MM.1S (cell line): ENCODE measurements at regions not wholly inside any gene's neighbourhood (a gene's known extent, or its start where the extent isn't known, plus 50 kb on each side); places are given as distances from the start of the nearest gene placed in this dataset.

Experiments
- EZH2 ChIP-seq: fragments of 300-600 bp; sonication (generic); optimal IDR thresholded peaks from 2 replicates; pipeline ENCODE3; 2017; ENCODE audit warnings: low read depth, mild to moderate bottlenecking, antibody characterized with exemption, low read length, mixed read lengths
- TF ChIP-seq, protein P1 (sequence below): fragments of 300-600 bp; sonication (generic); IDR thresholded peaks from 2 replicates; pipeline ENCODE4 v1.5.1; 2016; ENCODE audit warnings: antibody characterized with exemption, low read length, mixed read lengths

- TF ChIP-seq, protein P1, sequence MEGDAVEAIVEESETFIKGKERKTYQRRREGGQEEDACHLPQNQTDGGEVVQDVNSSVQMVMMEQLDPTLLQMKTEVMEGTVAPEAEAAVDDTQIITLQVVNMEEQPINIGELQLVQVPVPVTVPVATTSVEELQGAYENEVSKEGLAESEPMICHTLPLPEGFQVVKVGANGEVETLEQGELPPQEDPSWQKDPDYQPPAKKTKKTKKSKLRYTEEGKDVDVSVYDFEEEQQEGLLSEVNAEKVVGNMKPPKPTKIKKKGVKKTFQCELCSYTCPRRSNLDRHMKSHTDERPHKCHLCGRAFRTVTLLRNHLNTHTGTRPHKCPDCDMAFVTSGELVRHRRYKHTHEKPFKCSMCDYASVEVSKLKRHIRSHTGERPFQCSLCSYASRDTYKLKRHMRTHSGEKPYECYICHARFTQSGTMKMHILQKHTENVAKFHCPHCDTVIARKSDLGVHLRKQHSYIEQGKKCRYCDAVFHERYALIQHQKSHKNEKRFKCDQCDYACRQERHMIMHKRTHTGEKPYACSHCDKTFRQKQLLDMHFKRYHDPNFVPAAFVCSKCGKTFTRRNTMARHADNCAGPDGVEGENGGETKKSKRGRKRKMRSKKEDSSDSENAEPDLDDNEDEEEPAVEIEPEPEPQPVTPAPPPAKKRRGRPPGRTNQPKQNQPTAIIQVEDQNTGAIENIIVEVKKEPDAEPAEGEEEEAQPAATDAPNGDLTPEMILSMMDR, result no peak
- no peak for TF ChIP-seq EZH2
Measured at GRCh38 chr1:101370488-101370887, 133.7 kb downstream of the S1PR1 start.
